WTC11 (cell line): ENCODE measurements at regions not wholly inside any gene's neighbourhood (a gene's known extent, or its start where the extent isn't known, plus 50 kb on each side); places are given as distances from the start of the nearest gene placed in this dataset.

Source experiments
- ATAC-seq: fragments of 200-7000 bp; cut with Tn5 transposase; 2 replicates; pipeline ENCODE4 v1.10.0; 2021; ENCODE audit warnings: mild to moderate bottlenecking, moderate library complexity
- CTCF ChIA-PET: fragments of 300-600 bp; sonication (Branson Sonifier 250); formaldehyde crosslinking; loops from one replicate; lab custom pipeline; 2021; ENCODE audit warnings: antibody characterized with exemption; lab: Charles Lee
- POLR2A ChIA-PET: fragments of 350-600 bp; sonication (Branson Sonifier 250); formaldehyde crosslinking; loops from one replicate; lab custom pipeline; 2021; ENCODE audit warnings: antibody characterized with exemption; lab: Charles Lee
- DNase-seq: peaks from one replicate; pipeline ENCODE4 v3.0.0; 2021; ENCODE audit warnings: low spot score
- H3K27ac Mint-ChIP-seq: 2 replicates; pipeline ENCODE4 v1.8.0; 2021; ENCODE audit warnings: mixed read lengths
- H3K27me3 Mint-ChIP-seq: 2 replicates; pipeline ENCODE4 v1.8.0; 2021; ENCODE audit warnings: low read depth, mild to moderate bottlenecking, moderate library complexity, mixed read lengths
- H3K36me3 Mint-ChIP-seq: 2 replicates; pipeline ENCODE4 v1.8.0; 2021; ENCODE audit warnings: mixed read lengths
- H3K4me1 Mint-ChIP-seq: 2 replicates; pipeline ENCODE4 v1.8.0; 2022; ENCODE audit warnings: mixed read lengths
- H3K4me3 Mint-ChIP-seq: 2 replicates; pipeline ENCODE4 v1.8.0; 2021; ENCODE audit warnings: mild to moderate bottlenecking, moderate library complexity, mixed read lengths
- H3K9me3 Mint-ChIP-seq: 2 replicates; pipeline ENCODE4 v1.8.0; 2021; ENCODE audit warnings: mixed read lengths
- ELF4 ChIP-seq: sonication (generic); formaldehyde crosslinking; IDR thresholded peaks from 2 replicates; pipeline ENCODE4 v1.8.1; 2022; ENCODE audit warnings: low read depth, mild to moderate bottlenecking, moderate library complexity, missing genetic modification reagents
- ERG ChIP-seq: fragments of 250-450 bp; sonication (Bioruptor Pico); IDR thresholded peaks from 2 replicates; pipeline ENCODE4 v1.8.0; 2021; ENCODE audit warnings: mild to moderate bottlenecking
- ESRRA ChIP-seq: sonication (generic); formaldehyde crosslinking; IDR thresholded peaks from 2 replicates; pipeline ENCODE4 v1.8.1; 2022; ENCODE audit warnings: mild to moderate bottlenecking, missing genetic modification reagents, borderline replicate concordance
- ETV6 ChIP-seq: sonication (generic); formaldehyde crosslinking; IDR thresholded peaks from 2 replicates; pipeline ENCODE4 v1.8.1; 2022; ENCODE audit warnings: mild to moderate bottlenecking, missing genetic modification reagents
- FOXP1 ChIP-seq: sonication (generic); formaldehyde crosslinking; IDR thresholded peaks from 2 replicates; pipeline ENCODE4 v1.8.0; 2022; ENCODE audit warnings: missing genetic modification reagents, mild to moderate bottlenecking, moderate library complexity, borderline replicate concordance
- GABPB1 ChIP-seq: sonication (generic); formaldehyde crosslinking; IDR thresholded peaks from 2 replicates; pipeline ENCODE4 v1.8.1; 2023; ENCODE audit warnings: mild to moderate bottlenecking, missing genetic modification reagents
- GTF2I ChIP-seq: fragments of 250-450 bp; sonication (Bioruptor Pico); conservative IDR thresholded peaks from 2 replicates; pipeline ENCODE4 v1.4.0; 2021; ENCODE audit warnings: mild to moderate bottlenecking
- MAX ChIP-seq: sonication (generic); formaldehyde crosslinking; IDR thresholded peaks from 2 replicates; pipeline ENCODE4 v1.8.0; 2022; ENCODE audit warnings: mild to moderate bottlenecking, missing genetic modification reagents
- NFATC4 ChIP-seq: fragments of 250-450 bp; sonication (Bioruptor Pico); IDR thresholded peaks from 2 replicates; pipeline ENCODE4 v1.9.0; 2021; ENCODE audit warnings: mild to moderate bottlenecking
- RORB ChIP-seq: fragments of 250-450 bp; sonication (Bioruptor Pico); IDR thresholded peaks from 2 replicates; pipeline ENCODE4 v1.9.0; 2021; ENCODE audit warnings: mild to moderate bottlenecking
- SP1 ChIP-seq: sonication (generic); formaldehyde crosslinking; conservative IDR thresholded peaks from 2 replicates; pipeline ENCODE4 v1.8.1; 2022; ENCODE audit warnings: missing genetic modification reagents
- STAT6 ChIP-seq: sonication (generic); formaldehyde crosslinking; conservative IDR thresholded peaks from 2 replicates; pipeline ENCODE4 v1.8.1; 2023; ENCODE audit warnings: mild to moderate bottlenecking, low read depth, missing genetic modification reagents, moderate library complexity
- TP53 ChIP-seq: sonication (generic); formaldehyde crosslinking; IDR thresholded peaks from 2 replicates; pipeline ENCODE4 v1.8.1; 2023; ENCODE audit warnings: mild to moderate bottlenecking, missing genetic modification reagents
- ZBTB43 ChIP-seq: sonication (generic); formaldehyde crosslinking; IDR thresholded peaks from 2 replicates; pipeline ENCODE4 v1.8.1; 2023; ENCODE audit warnings: mild to moderate bottlenecking, missing genetic modification reagents
- ZMAT4 ChIP-seq: fragments of 250-450 bp; sonication (Bioruptor Pico); IDR thresholded peaks from 2 replicates; pipeline ENCODE4 v1.9.0; 2021; ENCODE audit warnings: mild to moderate bottlenecking
- ZNF263 ChIP-seq: sonication (generic); formaldehyde crosslinking; IDR thresholded peaks from 2 replicates; pipeline ENCODE4 v1.8.1; 2022; ENCODE audit warnings: low read depth, mild to moderate bottlenecking, moderate library complexity, missing genetic modification reagents
- TF ChIP-seq, protein P1 (sequence below): fragments of 250-450 bp; sonication (Bioruptor Pico); IDR thresholded peaks from 2 replicates; pipeline ENCODE4 v1.9.0; 2021; ENCODE audit warnings: mild to moderate bottlenecking, borderline replicate concordance
- TF ChIP-seq, protein P2 (sequence below): sonication (generic); formaldehyde crosslinking; IDR thresholded peaks from 2 replicates; pipeline ENCODE4 v1.8.0; 2022; ENCODE audit warnings: mild to moderate bottlenecking, missing genetic modification reagents
- TF ChIP-seq, protein P3 (sequence below): sonication (generic); formaldehyde crosslinking; IDR thresholded peaks from 2 replicates; pipeline ENCODE4 v1.8.0; 2023; ENCODE audit warnings: missing genetic modification reagents
- TF ChIP-seq, protein P4 (sequence below): sonication (generic); formaldehyde crosslinking; IDR thresholded peaks from 2 replicates; pipeline ENCODE4 v1.8.1; 2023; ENCODE audit warnings: mild to moderate bottlenecking, missing genetic modification reagents, moderate library complexity

- TF ChIP-seq, protein P1, sequence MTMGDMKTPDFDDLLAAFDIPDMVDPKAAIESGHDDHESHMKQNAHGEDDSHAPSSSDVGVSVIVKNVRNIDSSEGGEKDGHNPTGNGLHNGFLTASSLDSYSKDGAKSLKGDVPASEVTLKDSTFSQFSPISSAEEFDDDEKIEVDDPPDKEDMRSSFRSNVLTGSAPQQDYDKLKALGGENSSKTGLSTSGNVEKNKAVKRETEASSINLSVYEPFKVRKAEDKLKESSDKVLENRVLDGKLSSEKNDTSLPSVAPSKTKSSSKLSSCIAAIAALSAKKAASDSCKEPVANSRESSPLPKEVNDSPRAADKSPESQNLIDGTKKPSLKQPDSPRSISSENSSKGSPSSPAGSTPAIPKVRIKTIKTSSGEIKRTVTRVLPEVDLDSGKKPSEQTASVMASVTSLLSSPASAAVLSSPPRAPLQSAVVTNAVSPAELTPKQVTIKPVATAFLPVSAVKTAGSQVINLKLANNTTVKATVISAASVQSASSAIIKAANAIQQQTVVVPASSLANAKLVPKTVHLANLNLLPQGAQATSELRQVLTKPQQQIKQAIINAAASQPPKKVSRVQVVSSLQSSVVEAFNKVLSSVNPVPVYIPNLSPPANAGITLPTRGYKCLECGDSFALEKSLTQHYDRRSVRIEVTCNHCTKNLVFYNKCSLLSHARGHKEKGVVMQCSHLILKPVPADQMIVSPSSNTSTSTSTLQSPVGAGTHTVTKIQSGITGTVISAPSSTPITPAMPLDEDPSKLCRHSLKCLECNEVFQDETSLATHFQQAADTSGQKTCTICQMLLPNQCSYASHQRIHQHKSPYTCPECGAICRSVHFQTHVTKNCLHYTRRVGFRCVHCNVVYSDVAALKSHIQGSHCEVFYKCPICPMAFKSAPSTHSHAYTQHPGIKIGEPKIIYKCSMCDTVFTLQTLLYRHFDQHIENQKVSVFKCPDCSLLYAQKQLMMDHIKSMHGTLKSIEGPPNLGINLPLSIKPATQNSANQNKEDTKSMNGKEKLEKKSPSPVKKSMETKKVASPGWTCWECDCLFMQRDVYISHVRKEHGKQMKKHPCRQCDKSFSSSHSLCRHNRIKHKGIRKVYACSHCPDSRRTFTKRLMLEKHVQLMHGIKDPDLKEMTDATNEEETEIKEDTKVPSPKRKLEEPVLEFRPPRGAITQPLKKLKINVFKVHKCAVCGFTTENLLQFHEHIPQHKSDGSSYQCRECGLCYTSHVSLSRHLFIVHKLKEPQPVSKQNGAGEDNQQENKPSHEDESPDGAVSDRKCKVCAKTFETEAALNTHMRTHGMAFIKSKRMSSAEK (CRISPR knock-in tag), result no peak
- TF ChIP-seq, protein P2, sequence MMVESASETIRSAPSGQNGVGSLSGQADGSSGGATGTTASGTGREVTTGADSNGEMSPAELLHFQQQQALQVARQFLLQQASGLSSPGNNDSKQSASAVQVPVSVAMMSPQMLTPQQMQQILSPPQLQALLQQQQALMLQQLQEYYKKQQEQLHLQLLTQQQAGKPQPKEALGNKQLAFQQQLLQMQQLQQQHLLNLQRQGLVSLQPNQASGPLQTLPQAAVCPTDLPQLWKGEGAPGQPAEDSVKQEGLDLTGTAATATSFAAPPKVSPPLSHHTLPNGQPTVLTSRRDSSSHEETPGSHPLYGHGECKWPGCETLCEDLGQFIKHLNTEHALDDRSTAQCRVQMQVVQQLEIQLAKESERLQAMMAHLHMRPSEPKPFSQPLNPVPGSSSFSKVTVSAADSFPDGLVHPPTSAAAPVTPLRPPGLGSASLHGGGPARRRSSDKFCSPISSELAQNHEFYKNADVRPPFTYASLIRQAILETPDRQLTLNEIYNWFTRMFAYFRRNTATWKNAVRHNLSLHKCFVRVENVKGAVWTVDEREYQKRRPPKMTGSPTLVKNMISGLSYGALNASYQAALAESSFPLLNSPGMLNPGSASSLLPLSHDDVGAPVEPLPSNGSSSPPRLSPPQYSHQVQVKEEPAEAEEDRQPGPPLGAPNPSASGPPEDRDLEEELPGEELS (CRISPR knock-in tag), result no peak
- TF ChIP-seq, protein P3, sequence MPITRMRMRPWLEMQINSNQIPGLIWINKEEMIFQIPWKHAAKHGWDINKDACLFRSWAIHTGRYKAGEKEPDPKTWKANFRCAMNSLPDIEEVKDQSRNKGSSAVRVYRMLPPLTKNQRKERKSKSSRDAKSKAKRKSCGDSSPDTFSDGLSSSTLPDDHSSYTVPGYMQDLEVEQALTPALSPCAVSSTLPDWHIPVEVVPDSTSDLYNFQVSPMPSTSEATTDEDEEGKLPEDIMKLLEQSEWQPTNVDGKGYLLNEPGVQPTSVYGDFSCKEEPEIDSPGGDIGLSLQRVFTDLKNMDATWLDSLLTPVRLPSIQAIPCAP (CRISPR knock-in tag), result no peak
- no peak for TF ChIP-seq RORB (CRISPR knock-in tag)
- TF ChIP-seq SP1 (CRISPR knock-in tag), result no peak
- TF ChIP-seq ZNF263 (CRISPR knock-in tag), result no peak
- TF ChIP-seq NFATC4 (CRISPR knock-in tag), result no peak
- TF ChIP-seq GTF2I (CRISPR knock-in tag), result no peak
- no peak for TF ChIP-seq ERG (CRISPR knock-in tag)
- TF ChIP-seq ESRRA (CRISPR knock-in tag), result no peak
- TF ChIP-seq TP53 (CRISPR knock-in tag), result no peak
- TF ChIP-seq, protein P4, sequence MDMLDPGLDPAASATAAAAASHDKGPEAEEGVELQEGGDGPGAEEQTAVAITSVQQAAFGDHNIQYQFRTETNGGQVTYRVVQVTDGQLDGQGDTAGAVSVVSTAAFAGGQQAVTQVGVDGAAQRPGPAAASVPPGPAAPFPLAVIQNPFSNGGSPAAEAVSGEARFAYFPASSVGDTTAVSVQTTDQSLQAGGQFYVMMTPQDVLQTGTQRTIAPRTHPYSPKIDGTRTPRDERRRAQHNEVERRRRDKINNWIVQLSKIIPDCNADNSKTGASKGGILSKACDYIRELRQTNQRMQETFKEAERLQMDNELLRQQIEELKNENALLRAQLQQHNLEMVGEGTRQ (CRISPR knock-in tag), result no peak
Observed at GRCh38 chr11:70539360-70540095, 141.2 kb downstream of the CTTN start (continued).

DNA sequence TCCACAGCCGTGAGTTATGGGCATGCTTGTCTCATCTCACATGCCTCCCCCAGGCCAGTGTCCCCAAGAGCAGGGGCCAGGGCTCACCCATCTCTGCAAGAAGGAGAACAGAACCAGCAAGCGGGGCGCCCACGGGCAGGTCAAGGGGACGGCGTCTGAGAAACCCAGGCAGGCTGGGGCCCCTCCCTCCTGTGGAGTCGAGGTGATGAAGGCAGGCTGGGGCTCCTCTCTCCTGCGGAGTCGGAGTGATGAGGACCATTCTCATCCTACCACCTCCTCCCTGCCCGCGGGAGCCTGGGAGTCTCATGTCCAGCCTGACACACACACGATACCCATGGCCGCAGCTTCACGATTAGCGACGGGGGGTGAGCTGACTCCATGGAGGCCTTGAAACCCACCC is 141.9 kb downstream of the CTTN start:
- Mint-ChIP-seq H3K27me3 (no peaks in the 10 kb centered on the region), H3K9me3 (peaks cover 3% of the 10 kb centered on the region), H3K4me1 (peaks cover 5% of the 10 kb centered on the region; the same call in 1 of the 2 replicates), H3K36me3 (peaks cover under 1% of the 10 kb centered on the region; the same call in 1 of the 2 replicates), H3K4me3 (no peak overlapping the region), H3K27ac (no peak overlapping the region)
- DNase-seq (no peak), ATAC-seq (no peak)
- CTCF ChIA-PET, result interaction anchor here (1.3 kb wide), 1 partner anchor 29 kb away, joined by 5 read pairs; no protein-coding TSS in a partner anchor
- POLR2A ChIA-PET, result no interaction called here
- TF ChIP-seq ETV6 (no peak), STAT6 (CRISPR knock-in tag) (no peak), ZBTB43 (no peak), FOXP1 (CRISPR knock-in tag) (no peak), GABPB1 (CRISPR knock-in tag) (no peak), MAX (CRISPR knock-in tag) (no peak), ELF4 (CRISPR knock-in tag) (no peak), ZMAT4 (CRISPR knock-in tag) (no peak)
